Upper lobe of right lung (tissue), 1 donor: ENCODE measurements at regions not wholly inside any gene's neighbourhood (a gene's known extent, or its start where the extent isn't known, plus 50 kb on each side); places are given as distances from the start of the nearest gene placed in this dataset.

Experiments used
- ATAC-seq: fragments of 200-7000 bp; cut with Tn5 transposase; one replicate; pipeline ENCODE4 v1.9.1; 2020; ENCODE audit warnings: mild to moderate bottlenecking, moderate library complexity
- DNase-seq: peaks from one replicate; pipeline ENCODE4 v3.0.0-alpha.2; 2020
- H3K27ac ChIP-seq: fragments of 200-600 bp; one replicate; pipeline ENCODE4 v1.8.0; 2022
- H3K27me3 ChIP-seq: fragments of 200-600 bp; one replicate; pipeline ENCODE4 v1.8.0; 2022; ENCODE audit warnings: mild to moderate bottlenecking
- H3K36me3 ChIP-seq: fragments of 200-600 bp; one replicate; pipeline ENCODE4 v1.8.0; 2022
- H3K4me1 ChIP-seq: fragments of 200-600 bp; one replicate; pipeline ENCODE4 v1.8.0; 2022
- H3K4me3 ChIP-seq: fragments of 200-600 bp; one replicate; pipeline ENCODE4 v1.8.0; 2022; ENCODE audit warnings: mild to moderate bottlenecking
- H3K9me3 ChIP-seq: fragments of 200-600 bp; one replicate; pipeline ENCODE4 v1.8.0; 2022
- CTCF ChIP-seq: fragments of 200-600 bp; IDR thresholded peaks from one replicate; pipeline ENCODE4 v1.8.0; 2022; ENCODE audit warnings: antibody characterized with exemption
- intact Hi-C: fragments of 100-400 bp; cut with DNase I; formaldehyde crosslinking; loops from one replicate; pipeline ENCODE4 v1.11.0; 2022
- donor health status: DM: no; HTN: yes; CAD: no; lungs with severe emphysema.

DNA sequence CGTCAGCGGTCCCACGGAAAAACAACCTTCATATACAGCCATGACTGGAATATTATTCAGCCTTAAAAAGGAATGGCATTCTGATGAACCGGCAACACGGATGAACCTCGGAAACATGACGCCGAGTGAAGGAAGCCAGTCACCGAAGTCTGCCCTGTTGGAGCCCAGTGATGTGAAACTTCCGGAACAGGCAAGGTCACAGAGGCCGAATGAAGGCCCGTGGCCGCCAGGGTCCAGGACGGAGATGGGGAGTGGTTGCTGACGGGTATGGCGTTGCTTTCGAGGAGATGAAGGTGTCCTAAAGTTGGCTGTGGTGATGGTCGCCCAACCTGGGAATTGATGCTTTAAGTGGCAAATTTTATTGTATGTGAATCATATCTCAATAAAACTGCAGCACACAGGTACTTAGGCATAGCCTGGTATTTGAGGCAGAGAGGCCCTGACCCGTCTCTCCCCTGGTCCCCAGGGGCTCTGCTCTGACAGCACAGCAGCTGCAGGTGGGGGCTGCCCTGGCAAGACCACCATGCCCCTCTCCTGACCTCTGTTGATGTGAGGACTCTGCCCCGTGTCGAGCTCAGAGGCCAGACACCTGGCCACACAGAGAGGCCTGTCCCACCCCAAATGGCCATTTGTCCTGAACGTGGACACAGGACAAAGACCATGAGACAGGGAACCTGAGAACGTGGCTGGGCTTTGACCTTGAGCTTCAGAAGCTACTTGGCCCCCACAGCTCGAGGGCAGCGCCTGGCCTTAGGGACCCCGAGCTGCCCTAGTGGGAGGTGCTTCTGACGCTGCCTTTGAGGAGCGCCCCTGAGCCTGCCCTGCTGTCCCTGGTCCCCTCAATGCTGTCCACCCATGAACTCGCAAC is 1090.8 kb downstream of the BRD1 start:
- intact Hi-C loops, result no loop called here
- no peak overlapping the region for H3K27ac ChIP-seq
- TF ChIP-seq CTCF, result no peak
- no peak overlapping the region for H3K4me3 ChIP-seq
- ATAC-seq (no peak), DNase-seq (peak; percentile 52)
- no peaks in the 10 kb centered on the region for H3K36me3 ChIP-seq
- no peaks in the 10 kb centered on the region for H3K27me3 ChIP-seq
- H3K4me1 ChIP-seq, result no peaks in the 10 kb centered on the region
- H3K9me3 ChIP-seq, result no peaks in the 10 kb centered on the region

- intact Hi-C loops, result no loop called here
- Histone ChIP-seq H3K4me1 (no peaks in the 10 kb centered on the region), H3K27ac (no peak overlapping the region), H3K9me3 (no peaks in the 10 kb centered on the region), H3K4me3 (no peak overlapping the region), H3K27me3 (no peaks in the 10 kb centered on the region), H3K36me3 (no peaks in the 10 kb centered on the region)
- ATAC-seq, result no peak
- DNase-seq, result peak; percentile 27
- TF ChIP-seq CTCF, result no peak
Observed at GRCh38 chr22:48734961-48735360, 1092.7 kb downstream of the BRD1 start.

DNA sequence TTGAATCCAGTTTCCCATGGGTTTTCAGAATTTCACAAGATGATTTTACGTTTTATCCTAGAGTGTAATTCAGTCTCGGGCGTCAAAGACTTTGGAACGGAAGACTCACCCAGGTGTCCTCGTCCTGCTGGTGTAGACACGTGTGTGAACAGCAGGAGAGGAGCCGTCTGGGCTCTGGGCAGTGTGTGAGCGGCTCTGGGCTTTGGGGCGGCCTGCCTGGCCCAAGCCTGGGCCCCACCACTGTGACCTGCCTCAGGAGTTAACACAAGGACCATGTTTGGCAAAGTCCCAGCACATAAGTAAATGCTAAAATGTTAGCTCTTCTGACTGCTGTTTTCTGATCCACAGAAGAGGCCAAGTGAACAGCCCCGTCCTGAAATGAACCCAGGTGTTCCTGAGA is 1093.3 kb downstream of the BRD1 start:
- no peaks in the 10 kb centered on the region for H3K9me3 ChIP-seq
- TF ChIP-seq CTCF, result no peak
- H3K27ac ChIP-seq, result no peak overlapping the region
- no peaks in the 10 kb centered on the region for H3K4me1 ChIP-seq
- no peak for ATAC-seq
- H3K36me3 ChIP-seq, result no peaks in the 10 kb centered on the region
- no peaks in the 10 kb centered on the region for H3K27me3 ChIP-seq
- DNase-seq, result peak; percentile 21
- H3K4me3 ChIP-seq, result no peak overlapping the region
- intact Hi-C loops, result no loop called here

- DNase-seq, result peak; percentile 49
- no peaks in the 10 kb centered on the region for H3K36me3 ChIP-seq
Observed at GRCh38 chr22:48729499-48730171, 1098.0 kb downstream of the BRD1 start.

DNA sequence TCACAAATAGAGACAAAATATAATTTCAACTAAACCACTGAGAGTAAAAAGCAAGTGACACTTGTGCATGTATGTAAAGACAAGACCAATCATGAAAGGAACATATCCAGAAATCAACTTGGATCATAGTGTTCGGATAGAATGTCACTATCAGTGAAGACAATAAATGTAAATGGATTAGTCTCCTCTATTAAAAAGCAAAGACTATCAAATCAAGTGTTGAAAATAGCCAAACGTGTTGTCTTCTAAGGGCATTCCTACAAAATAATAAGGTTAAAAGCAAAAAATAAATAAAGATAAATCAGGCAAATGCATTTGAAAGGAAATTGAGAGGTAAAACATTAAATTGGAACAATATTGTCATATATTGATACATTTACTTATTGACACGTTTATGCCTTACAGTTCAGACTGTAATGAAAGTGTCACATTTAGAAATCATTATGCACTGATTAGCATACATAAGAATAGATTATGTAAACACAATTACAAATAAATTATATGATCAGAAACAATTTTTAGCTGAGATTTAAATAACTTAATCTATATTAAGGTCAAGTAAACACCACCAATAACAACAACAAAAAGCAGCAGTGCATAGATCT is 1100.1 kb downstream of the BRD1 start:
- intact Hi-C loops, result no loop called here
- Histone ChIP-seq H3K27me3 (no peaks in the 10 kb centered on the region), H3K4me1 (no peaks in the 10 kb centered on the region), H3K36me3 (no peaks in the 10 kb centered on the region), H3K4me3 (no peak overlapping the region), H3K27ac (no peak overlapping the region), H3K9me3 (peaks cover 5% of the 10 kb centered on the region)
- no peak for TF ChIP-seq CTCF
- DNase-seq (no peak), ATAC-seq (no peak)

More at GRCh38 chr22:48729499-48730171, 1098.0 kb downstream of the BRD1 start:
- H3K4me1 ChIP-seq, result no peaks in the 10 kb centered on the region
- peaks cover 5% of the 10 kb centered on the region for H3K9me3 ChIP-seq
- intact Hi-C loops, result no loop called here
- ATAC-seq, result no peak
- no peak overlapping the region for H3K4me3 ChIP-seq
- TF ChIP-seq CTCF, result no peak
- H3K27ac ChIP-seq, result no peak overlapping the region
- H3K27me3 ChIP-seq, result no peaks in the 10 kb centered on the region
